HG02943 (cell line): ENCODE measurements at regions not wholly inside any gene's neighbourhood (a gene's known extent, or its start where the extent isn't known, plus 50 kb on each side); places are given as distances from the start of the nearest gene placed in this dataset.

Experiments
- ATAC-seq: cut with Tn5 transposase; IDR thresholded peaks from one replicate; pipeline ENCODE4 v1.9.1; 2021; ENCODE audit warnings: mild to moderate bottlenecking, low read depth, moderate library complexity; ENCODE audit not compliant: unreplicated experiment

DNA sequence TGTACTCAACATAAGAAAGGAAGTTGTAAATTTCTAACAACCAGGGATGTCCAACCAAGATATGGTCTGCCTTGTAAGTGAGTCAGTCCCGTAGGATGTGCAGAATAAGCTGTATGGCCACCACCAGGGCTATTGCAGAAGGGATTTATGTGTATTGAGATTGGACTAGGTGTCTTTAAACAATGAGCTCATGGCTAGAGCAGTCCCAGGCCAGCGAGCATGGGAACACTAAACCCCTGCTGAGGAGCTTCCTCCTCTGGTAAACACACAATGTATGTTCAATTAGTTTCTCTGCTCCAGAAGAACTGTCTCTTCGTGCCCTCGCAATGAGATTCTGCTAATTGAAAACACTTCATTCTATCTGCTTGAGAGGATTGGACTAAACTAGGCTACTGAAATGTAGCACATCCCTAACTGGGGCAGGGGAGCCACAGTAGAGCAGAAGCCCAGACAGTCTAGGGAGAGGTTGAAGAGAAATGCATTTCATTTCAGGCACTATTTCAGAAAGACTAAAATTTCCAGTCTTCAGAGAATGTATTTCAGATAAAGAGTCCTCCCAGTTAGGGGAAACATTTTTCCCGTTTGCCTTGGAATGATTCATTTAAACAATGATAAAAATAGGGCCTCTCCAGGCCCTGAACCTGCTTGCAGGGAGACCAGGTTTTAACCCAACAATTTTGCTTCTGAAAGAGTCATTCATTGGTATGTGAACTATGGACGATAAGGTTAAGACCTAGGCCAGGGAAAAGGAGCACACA is 154.7 kb downstream of the FAM114A2 start:
- ATAC-seq, result no peak

DNA sequence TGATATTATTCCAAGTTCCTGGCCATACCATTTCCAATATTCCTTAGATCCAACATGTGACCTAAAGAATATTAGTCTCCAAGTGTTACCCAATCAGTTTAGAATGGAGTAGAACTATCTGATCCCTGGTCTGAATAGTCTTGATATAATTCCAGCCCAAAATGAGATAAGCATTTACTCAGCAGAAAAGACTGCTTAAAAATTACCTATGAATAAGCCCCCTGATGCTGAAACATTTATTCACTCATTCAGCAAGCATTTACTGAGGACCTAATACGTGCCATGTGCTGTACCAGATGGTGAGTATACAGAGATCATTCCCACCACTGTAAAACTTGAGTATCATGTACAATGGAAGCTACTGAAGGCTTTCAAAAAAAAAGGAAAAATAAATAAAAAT is 157.0 kb downstream of the FAM114A2 start:
- no peak for ATAC-seq

DNA sequence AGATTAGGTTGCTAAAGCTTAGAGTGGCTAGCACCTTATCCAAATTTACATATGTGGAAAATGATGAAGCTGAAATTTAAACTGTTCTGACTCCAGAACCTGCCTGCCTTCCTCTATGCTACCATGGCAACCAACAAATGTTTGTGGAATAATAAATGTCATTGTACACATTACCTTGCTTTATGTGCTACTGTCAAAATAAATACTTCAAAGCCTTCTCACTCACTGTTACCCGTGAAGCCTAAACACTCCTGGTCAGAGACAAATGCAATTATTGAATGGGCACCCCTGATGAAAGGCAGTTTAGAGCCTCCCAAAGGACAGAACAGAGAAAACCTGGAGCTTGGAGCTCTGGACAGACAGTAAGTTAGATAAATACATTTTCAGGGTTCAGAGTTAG is 158.6 kb downstream of the FAM114A2 start:
- ATAC-seq, result no peak

DNA sequence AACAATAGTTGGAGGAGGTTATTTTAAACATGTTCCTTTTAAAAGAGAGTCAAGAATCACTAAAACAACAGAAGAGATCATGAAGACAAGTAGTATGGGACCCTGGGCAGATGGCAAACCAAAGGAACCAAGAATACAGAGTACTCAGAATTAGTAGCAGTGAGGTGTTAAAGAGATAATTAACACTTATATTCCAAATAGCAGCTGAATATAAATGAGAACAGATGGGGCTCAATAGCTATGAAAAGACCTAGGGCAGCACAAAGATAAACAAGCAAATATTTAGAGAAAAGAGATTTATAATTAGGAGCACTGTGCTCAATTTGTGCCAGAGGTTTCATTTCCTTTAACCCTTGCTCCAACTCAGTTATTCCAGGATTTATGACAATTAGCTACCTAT is 159.1 kb downstream of the FAM114A2 start:
- ATAC-seq, result no peak

DNA sequence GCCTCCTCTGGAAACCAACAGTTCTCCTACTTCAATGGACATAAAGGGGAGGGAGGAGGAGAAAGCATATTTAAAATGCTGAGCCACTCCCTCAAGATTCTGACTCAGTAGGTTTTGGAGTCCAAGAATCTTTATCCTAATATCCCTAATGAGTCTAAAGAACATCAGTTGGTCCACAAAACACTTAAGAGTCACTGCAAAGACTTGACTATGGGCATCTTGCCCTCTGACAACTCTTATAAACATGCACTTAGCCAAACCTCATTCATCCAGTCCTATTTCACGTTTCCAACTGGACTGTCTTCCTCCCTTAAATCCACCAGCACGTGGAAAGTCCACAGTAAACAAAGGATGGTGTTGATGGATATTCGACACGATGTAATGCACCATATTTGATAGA is 172.5 kb downstream of the FAM114A2 start:
- ATAC-seq, result no peak

DNA sequence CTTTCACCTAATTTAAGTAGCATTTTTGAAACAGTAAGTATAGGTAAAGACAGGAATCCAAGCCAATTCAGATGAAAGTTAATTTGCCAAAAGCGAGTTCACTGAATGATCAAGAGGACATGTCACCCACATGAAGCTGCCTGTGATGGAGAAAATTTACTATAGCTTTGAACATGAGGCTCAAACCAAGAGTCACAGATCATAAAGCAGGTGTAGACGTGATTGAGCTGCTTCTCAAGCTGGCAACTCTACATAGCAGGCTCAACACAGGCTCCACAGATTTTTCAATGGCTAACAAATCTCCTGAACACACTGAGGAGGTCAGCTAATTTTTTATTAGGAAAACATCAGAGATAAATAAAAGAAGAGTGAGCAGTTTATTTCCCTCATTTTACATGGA is 173.7 kb downstream of the FAM114A2 start:
- no peak for ATAC-seq

DNA sequence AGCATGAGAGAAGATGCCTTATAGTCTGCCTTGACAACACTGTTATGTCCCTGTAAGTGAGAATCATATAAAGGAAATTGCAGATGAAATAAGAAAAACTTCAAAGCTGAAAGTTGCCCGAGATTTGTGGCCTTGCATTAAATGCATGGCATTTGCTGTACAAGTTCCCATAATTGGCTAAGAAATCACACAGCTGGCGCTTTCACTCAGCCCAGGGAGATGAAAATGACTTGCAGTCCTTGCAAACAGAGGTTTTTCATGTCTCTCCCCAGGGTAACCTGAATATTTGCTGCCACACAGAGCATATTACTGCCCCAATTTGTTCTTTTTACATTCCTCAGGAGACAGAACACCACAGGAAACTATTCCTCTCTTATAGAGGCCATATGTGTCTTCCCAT is 174.8 kb downstream of the FAM114A2 start:
- no peak for ATAC-seq
